Kidney (tissue), 13 donors: ENCODE measurements at regions not wholly inside any gene's neighbourhood (a gene's known extent, or its start where the extent isn't known, plus 50 kb on each side); places are given as distances from the start of the nearest gene placed in this dataset.
A peak's percentile ranks its signal among the peaks of the same experiment; 100 is the strongest.

Experiments used
- DNase-seq, 5 donors: peaks; one replicate each; pipeline ENCODE4 v3.0.0-alpha.2; 2013 to 2020
- FAIRE-seq: peaks from 2 replicates; lab custom pipeline; 2012; peaks lifted over from hg19 to GRCh38; lab: Jason Lieb, UNC
- H3K27ac ChIP-seq, 2 donors: one replicate each; pipeline ENCODE4 v1.7.0; 2013; ENCODE audit warnings: low read depth in 2 of 2, low read length in 2 of 2, inconsistent platforms in 1 of 2
- H3K27me3 ChIP-seq: one replicate; pipeline ENCODE4 v1.7.1; 2013; ENCODE audit warnings: low read length, inconsistent platforms; ENCODE audit not compliant: control insufficient read depth, insufficient read depth
- H3K36me3 ChIP-seq, 3 donors: one replicate each; pipeline versions ENCODE4 v1.7.0 to v1.7.1; 2013; ENCODE audit warnings: low read length in 3 of 3, control low read depth in 1 of 3, inconsistent platforms in 1 of 3; ENCODE audit not compliant: insufficient read depth in 3 of 3, control insufficient read depth in 2 of 3
- H3K4me1 ChIP-seq, 3 donors: one replicate each; pipeline versions ENCODE4 v1.7.0 to v1.7.1; 2013; ENCODE audit warnings: low read length in 3 of 3, inconsistent platforms in 1 of 3, low read depth in 1 of 3; ENCODE audit not compliant: control insufficient read depth in 2 of 3, insufficient read depth in 2 of 3
- H3K4me3 ChIP-seq, 3 donors: one replicate each; pipeline versions ENCODE4 v1.7.0 to v1.8.1; 2013; ENCODE audit warnings: low read length in 3 of 3, control low read depth in 1 of 3, inconsistent platforms in 1 of 3
- H3K9ac ChIP-seq, 3 donors: one replicate each; pipeline versions ENCODE4 v1.7.0 to v1.7.1; 2013; ENCODE audit warnings: low read length in 3 of 3, control low read depth in 1 of 3, inconsistent platforms in 1 of 3
- H3K9me3 ChIP-seq, 3 donors: one replicate each; pipeline versions ENCODE4 v1.7.0 to v1.7.1; 2013; ENCODE audit warnings: low read length in 3 of 3, control low read depth in 1 of 3, inconsistent platforms in 1 of 3; ENCODE audit not compliant: control insufficient read depth in 2 of 3, insufficient read depth in 1 of 3
- CTCF ChIP-seq: IDR thresholded peaks from 3 replicates; pipeline ENCODE4 v1.5.1; 2012; ENCODE audit warnings: mild to moderate bottlenecking, moderate library complexity, borderline replicate concordance; ENCODE audit not compliant: insufficient read depth; ENCODE audit errors: extremely low read depth
- intact Hi-C: fragments of 100-400 bp; cut with DNase I; formaldehyde crosslinking; loops from one replicate; pipeline ENCODE4 v1.11.1; 2022
- donor health status: control.
- donor health status: control.
- donor health status: control.
- donor health status: control.
- donor health status: control.
- donor health status: DM: yes; HTN: yes; CAD: no.
- donor health status: Normal renal cell carcinoma (clear cell type).

GRCh38 chr4:166493924-166494345, 620.9 kb downstream of the TLL1 start:
- peak in 1 of 5 donors; percentile 1 for DNase-seq

GRCh38 chr4:166498546-166498945, 625.5 kb downstream of the TLL1 start:
- DNase-seq: no peak
- Histone ChIP-seq H3K4me3 (no peak overlapping the region), H3K27ac (no peak overlapping the region), H3K36me3 (no peaks in the 10 kb centered on the region), H3K27me3 (no peaks in the 10 kb centered on the region), H3K9ac (no peak overlapping the region), H3K4me1 (no peaks in the 10 kb centered on the region), H3K9me3 (no peaks in the 10 kb centered on the region)
- intact Hi-C loops: no loop called here
- FAIRE-seq: no peak
- TF ChIP-seq CTCF: no peak

More at GRCh38 chr4:166493924-166494345, 620.9 kb downstream of the TLL1 start:
- Histone ChIP-seq H3K36me3 (no peaks in the 10 kb centered on the region), H3K4me3 (no peak overlapping the region), H3K9ac (no peak overlapping the region), H3K27ac (no peak overlapping the region), H3K9me3 (no peaks in the 10 kb centered on the region), H3K4me1 (no peaks in the 10 kb centered on the region), H3K27me3 (no peaks in the 10 kb centered on the region)
- TF ChIP-seq CTCF: no peak
- intact Hi-C loops: no loop called here
- FAIRE-seq: no peak

- H3K9ac ChIP-seq: no peak overlapping the region
- DNase-seq (no peak), FAIRE-seq (no peak)
- no peak overlapping the region for H3K4me3 ChIP-seq
- H3K27me3 ChIP-seq: no peaks in the 10 kb centered on the region
- H3K27ac ChIP-seq: no peak overlapping the region
- no peaks in the 10 kb centered on the region for H3K4me1 ChIP-seq
- no peaks in the 10 kb centered on the region for H3K36me3 ChIP-seq
- intact Hi-C loops: no loop called here
- TF ChIP-seq CTCF: no peak
- H3K9me3 ChIP-seq: no peaks in the 10 kb centered on the region
Observed at GRCh38 chr4:166499820-166500219, 626.8 kb downstream of the TLL1 start.

GRCh38 chr4:166501941-166502382, 628.9 kb downstream of the TLL1 start:
- TF ChIP-seq CTCF: no peak
- intact Hi-C loops: no loop called here

More at GRCh38 chr4:166501941-166502382, 628.9 kb downstream of the TLL1 start:
- H3K36me3 ChIP-seq: no peaks in the 10 kb centered on the region
- no peaks in the 10 kb centered on the region for H3K9me3 ChIP-seq
- H3K27me3 ChIP-seq: no peaks in the 10 kb centered on the region
- DNase-seq (peak in 4 of 5 donors; percentile 16 to 42 (median 28)), FAIRE-seq (no peak)
- no peaks in the 10 kb centered on the region for H3K4me1 ChIP-seq
- H3K4me3 ChIP-seq: no peak overlapping the region
- no peak overlapping the region for H3K27ac ChIP-seq
- no peak overlapping the region for H3K9ac ChIP-seq
